IPS DF 4.7 (cell line): ENCODE measurements at regions not wholly inside any gene's neighbourhood (a gene's known extent, or its start where the extent isn't known, plus 50 kb on each side); places are given as distances from the start of the nearest gene placed in this dataset.
"Not testable (repeated sequence)": the region's sequence is repeated elsewhere in the genome, so short reads cannot be mapped to it uniquely, and the experiment has no call there.

Experiments used
- DNase-seq: peaks from one replicate; pipeline ENCODE4 v3.0.0-alpha.2; 2013; ENCODE audit warnings: low spot score; ENCODE audit errors: extremely low read depth

DNA sequence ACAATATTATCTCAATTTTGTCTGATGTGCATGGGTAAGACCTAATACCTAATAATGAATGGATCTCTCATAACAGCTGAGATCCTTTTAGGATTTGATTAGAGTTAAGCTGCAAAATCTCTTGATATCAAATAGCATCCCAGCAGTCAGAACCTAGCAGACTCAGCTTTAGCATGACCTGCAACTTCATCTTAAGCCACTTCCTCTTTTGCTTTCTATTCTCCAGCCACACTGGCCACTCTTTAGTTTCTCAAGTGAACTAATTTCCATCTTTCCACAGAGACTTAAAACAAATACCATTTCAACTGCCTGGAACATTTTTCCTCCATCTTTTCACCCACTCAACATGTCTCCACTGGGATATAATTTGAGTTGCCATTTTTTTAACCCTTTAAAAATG is 1251.6 kb upstream of the ZEB2 start:
- DNase-seq, result no peak

GRCh38 chr2:145769011-145769716 is 1249.2 kb upstream of the ZEB2 start:
- DNase-seq, result no peak

- no peak for DNase-seq
Measured at GRCh38 chr2:145765874-145766273, 1246.0 kb upstream of the ZEB2 start.

DNA sequence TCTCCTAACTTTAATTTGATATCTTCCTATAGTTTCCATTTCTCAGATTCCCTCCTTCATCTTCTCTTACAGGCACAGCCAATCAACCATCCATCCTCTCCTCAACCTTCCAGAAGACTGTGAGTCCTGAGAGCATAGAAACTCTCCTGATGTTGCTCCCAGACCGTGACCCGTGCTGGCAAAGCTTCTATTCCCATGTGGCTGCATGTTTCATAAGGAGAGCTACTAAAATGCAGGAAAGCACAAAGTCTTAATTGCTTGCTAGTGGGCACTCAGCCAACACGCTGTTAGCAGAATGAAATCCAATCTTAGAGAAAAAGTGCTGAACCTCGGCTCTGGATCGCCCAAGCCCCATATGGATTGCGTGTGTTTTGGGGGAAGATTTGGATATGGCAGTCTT is 1244.7 kb upstream of the ZEB2 start:
- DNase-seq, result no peak

GRCh38 chr2:145760781-145761649 is 1241.1 kb upstream of the ZEB2 start:
- DNase-seq, result no peak

DNA sequence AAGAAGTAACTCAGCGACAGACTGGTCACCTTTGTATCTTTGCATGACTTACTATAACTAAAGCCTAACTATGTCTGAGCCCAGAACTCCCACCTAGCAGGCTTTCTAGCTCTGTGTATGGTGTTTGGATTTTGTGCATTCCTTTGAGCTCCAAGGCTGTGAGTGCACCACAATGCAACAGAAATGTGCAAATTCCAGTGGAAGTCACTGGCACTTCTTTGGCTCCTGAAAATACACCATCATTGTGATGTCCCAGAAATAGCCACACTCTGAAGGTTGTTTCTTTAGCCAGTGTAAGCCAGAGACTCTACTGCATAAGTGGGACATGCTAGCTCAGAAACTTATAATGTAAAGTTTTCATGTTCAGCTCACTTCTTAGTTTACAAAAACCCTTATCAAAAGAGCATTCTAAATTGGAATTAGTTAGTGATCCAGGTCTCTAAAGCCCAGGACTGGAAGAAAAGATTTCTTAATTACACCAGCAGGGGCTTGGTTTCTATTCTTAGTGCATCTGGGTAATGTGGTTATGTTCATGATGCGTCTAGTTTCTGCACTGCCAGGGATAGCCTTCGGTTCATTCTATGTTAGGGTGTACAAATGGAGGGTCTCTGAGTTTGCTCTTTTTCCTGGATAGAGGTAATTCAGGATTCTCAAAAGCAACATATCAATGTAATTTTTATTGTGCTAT is 1239.5 kb upstream of the ZEB2 start:
- no peak for DNase-seq

DNA sequence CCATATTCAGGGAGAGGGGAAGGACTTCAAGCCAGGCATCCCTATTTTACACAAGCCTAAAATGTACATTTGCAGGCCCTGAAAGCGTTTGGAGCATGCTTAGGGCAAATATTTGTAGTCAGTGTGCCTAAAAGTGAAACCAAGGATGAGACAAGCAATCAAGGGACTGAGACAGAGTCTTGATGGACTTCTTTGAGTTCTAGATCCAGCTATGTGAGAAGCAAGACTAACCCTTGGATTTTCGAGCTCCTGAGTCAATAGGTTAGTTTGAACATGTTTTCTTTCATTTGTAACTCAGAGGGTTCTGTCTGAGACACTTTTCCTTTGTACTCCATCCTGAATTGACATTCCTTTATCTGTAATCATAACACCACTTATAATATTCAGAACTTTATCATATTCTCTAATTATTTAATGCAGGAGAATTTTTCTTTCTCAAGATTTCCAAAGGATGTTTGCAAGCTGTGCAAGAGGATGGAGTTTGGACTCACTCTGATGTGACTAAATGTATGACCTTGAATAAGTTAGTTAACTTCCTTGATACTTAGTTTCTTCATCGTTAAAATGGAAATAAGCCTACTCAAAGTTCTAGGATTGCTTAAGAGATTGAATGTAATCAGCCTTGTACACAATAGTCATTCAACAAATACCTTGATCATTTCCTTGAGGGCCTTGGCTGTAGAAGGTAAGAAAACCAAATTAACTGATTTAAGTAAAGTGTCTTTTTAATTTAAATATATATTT is 1237.8 kb upstream of the ZEB2 start:
- no peak for DNase-seq

- no peak for DNase-seq
Measured at GRCh38 chr2:145755019-145755837, 1235.3 kb upstream of the ZEB2 start.

DNA sequence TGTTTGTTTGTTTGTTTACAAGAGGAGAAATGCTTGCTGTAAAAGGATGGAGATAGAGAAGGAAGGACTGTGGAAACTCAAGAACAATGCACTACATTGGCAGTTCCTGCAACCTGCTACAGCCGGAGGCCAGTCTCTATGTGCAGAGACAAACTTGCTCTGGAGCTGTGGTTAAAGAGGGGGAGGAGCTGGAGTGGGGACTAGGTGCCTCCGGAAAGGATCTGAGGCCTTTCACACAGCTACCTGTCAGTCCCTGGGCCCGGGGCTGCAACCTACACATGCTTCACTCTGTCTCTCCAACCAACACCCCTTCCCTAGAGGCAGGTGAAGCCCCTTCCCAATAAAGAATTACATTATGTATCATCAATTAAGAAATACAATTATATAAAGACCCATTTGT is 1234.0 kb upstream of the ZEB2 start:
- no peak for DNase-seq

DNA sequence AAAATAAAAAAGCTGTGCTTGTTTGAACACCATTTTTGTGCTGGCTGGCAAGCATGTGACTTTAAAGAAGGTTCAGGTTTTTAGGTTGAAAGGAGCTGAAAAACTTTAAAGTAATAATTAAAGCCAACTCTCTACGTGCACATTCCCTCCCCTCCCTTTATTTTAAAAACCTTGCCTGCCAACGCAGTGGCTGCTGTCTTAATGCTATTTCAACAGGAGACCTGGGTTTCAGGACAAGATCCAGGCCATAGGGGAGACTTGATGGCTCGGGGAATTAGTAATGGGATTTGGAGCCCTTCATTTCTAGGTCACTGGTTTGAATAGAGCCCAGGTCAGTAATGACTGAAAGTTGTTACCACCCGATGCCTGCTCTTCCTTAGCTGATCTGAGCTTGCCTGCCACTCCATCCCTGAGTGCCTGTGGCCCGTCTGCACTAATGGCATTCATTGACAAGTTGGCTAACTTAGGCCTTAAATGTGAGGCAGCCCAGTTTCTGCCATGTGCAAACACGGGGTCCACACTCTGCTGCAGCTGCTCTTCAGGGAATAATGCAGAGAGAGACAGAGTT is 1233.2 kb upstream of the ZEB2 start:
- no peak for DNase-seq

DNA sequence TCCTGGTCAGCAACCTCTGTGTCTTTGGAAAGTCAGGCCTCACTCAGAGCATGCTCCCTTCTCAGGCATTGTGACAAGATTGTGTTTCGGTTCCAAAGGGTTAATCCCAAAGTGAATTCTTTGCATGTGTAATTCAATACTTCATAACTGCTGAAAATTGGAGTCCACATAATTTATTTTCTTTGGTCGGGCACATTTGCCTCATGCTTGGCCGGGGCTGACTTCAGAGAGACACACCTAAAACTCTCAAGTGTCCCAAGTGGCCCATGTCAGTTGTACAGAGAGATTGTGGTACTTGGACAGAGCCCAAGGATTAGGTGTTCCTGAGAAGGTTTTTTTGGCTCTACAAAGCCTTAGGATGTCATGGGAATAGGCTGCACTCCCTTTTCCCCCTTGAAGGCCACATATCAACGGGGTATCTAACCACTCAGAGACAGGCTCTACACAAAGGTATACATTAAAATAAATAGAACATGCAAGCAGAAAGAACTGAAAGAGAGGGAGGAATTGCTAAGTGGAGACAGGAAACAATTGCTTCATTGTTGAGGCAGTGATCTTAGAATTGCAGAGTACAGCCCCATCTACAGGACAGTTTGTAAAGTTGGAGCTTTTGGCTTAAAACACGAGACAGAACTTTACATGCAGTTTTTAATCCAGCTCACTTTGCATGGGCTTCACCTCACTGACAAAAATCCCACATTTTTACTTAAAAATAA is 1232.3 kb upstream of the ZEB2 start:
- DNase-seq, result peak; percentile 33

GRCh38 chr2:145751629-145752028 is 1231.7 kb upstream of the ZEB2 start:
- DNase-seq, result peak; percentile 9

- no peak for DNase-seq
Measured at GRCh38 chr2:145751155-145751554, 1231.2 kb upstream of the ZEB2 start.

DNA sequence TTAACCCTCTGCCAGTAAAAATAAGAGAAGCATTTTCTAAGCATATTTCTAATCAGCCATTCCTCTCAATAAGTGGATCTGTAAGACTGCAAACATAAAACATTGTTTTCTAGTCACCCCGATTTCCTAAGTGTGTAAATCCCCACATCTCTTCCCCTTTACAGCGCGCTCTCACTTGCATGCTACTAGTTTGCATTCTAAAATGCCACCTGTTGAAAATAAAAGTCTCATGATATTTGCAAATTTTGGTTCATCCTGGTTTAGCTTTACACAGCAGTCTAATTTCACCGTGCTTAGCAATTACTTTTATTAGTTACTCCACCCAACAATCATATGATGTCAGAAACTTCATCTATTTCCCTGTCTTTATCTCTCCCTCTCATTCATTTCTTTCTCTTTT is 1230.7 kb upstream of the ZEB2 start:
- no peak for DNase-seq

DNA sequence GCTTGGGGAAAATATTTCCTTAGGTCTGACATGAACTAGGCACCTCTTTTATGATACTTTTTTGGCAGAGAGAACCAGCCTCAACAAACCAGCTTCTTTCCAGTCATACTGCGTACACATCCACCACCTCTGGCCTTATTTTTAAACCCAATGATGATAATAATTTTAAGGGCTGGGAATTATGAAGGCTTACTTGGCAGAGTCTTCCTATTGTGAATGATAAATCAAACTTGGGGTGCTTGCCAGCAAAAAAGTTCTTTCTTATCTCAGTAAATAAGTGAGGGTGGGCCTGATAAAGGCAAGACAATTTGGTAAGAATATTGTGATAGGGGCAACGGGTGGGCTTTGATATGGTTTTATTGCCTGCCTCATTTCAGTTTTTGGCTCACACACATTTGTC is 1230.2 kb upstream of the ZEB2 start:
- DNase-seq, result no peak

- DNase-seq, result no peak
Measured at GRCh38 chr2:145749556-145749955, 1229.6 kb upstream of the ZEB2 start.

- no peak for DNase-seq
Measured at GRCh38 chr2:145748927-145749326, 1229.0 kb upstream of the ZEB2 start.

DNA sequence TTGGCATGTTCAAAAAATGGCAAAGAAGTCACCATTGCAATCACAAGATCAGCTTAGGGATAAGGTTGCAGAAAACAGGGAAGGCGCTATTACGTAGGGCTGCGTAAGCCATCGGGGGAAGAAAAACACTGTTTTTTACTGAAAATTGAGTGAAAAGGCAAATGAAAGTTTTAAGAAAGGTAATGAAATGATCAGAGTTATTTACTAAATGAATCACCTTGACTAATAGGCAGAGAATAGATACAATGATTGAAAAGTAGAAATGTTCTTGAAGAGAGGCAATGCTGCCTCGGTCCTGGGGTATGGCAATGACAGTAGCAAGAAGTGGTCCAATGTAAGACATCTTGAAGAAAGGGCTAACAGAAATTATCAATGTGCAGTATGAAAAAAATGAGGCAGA is 1227.8 kb upstream of the ZEB2 start:
- no peak for DNase-seq

DNA sequence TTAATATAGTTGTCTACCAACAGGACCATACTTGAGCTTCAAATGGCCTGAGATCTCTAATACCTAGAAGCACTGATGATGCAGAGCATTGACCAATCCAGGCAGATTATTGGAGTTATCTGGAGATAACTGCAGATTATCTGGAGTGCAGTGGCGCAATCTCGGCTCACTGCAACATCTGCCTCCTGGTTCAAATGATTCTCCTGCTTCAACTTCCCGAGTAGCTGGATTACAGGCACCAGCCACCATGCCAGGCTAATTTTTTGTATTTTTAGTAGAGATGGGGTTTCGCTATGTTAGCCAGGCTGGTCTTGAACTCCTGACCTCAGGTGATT is 1225.4 kb upstream of the ZEB2 start:
- not testable (repeated sequence) for DNase-seq
